H1 (cell line): ENCODE measurements at regions not wholly inside any gene's neighbourhood (a gene's known extent, or its start where the extent isn't known, plus 50 kb on each side); places are given as distances from the start of the nearest gene placed in this dataset.

Source experiments
- CTCF ChIA-PET: fragments of 300-600 bp; sonication (Branson Sonifier 250); formaldehyde crosslinking; loops from one replicate; lab custom pipeline; 2021; ENCODE audit not compliant: partially characterized antibody; lab: Charles Lee
- POLR2A ChIA-PET: fragments of 300-600 bp; sonication (Branson Sonifier 250); formaldehyde crosslinking; loops from one replicate; lab custom pipeline; 2021; ENCODE audit warnings: inconsistent platforms; ENCODE audit not compliant: partially characterized antibody; lab: Charles Lee
- DNase-seq, 2 experiments: peaks; one replicate each; pipeline versions ENCODE4 v3.0.0 to v3.0.0-alpha.2; 2010 to 2022; ENCODE audit warnings: low spot score in 2 of 2, low read depth in 1 of 2, mixed read lengths in 1 of 2
- FAIRE-seq: peaks from 2 replicates; lab custom pipeline; 2011; peaks lifted over from hg19 to GRCh38; lab: Jason Lieb, UNC
- H2AFZ ChIP-seq: 2 replicates; pipeline ENCODE4 v1.8.1; 2012; ENCODE audit warnings: low read length, inconsistent platforms
- H2AK5ac ChIP-seq: 2 replicates; pipeline ENCODE4 v1.6.1; 2013; ENCODE audit warnings: low read depth, low read length
- H2BK120ac ChIP-seq: replicated peaks from 2 replicates; pipeline ENCODE3; 2013; ENCODE audit warnings: low read depth, low read length, inconsistent platforms
- H2BK12ac ChIP-seq: 2 replicates; pipeline ENCODE4 v1.6.1; 2013; ENCODE audit warnings: low read depth, low read length
- H2BK15ac ChIP-seq: 2 replicates; pipeline ENCODE4 v1.6.1; 2013; ENCODE audit warnings: low read length
- H2BK20ac ChIP-seq: 2 replicates; pipeline ENCODE4 v1.6.1; 2013; ENCODE audit warnings: low read length
- H2BK5ac ChIP-seq: 2 replicates; pipeline ENCODE4 v1.6.1; 2013; ENCODE audit warnings: low read depth, low read length
- H3K14ac ChIP-seq: 2 replicates; pipeline ENCODE4 v1.6.1; 2013; ENCODE audit warnings: inconsistent platforms; ENCODE audit not compliant: insufficient read length
- H3K18ac ChIP-seq: 2 replicates; pipeline ENCODE4 v1.6.1; 2013; ENCODE audit warnings: low read length; ENCODE audit errors: extremely low read depth
- H3K23ac ChIP-seq: 2 replicates; pipeline ENCODE4 v1.6.1; 2013; ENCODE audit warnings: inconsistent platforms; ENCODE audit not compliant: insufficient read length
- H3K23me2 ChIP-seq: 2 replicates; pipeline ENCODE4 v1.6.1; 2013; ENCODE audit warnings: low read depth, low read length
- H3K27ac ChIP-seq: 2 replicates; pipeline ENCODE4 v1.6.1; 2011; ENCODE audit warnings: low read depth, low read length, inconsistent platforms
- H3K27me3 ChIP-seq, 4 experiments: replicated peaks in 1 of 4; 1 replicate in 1 of 4; 2 replicates in 3 of 4; pipeline versions ENCODE4 v1.6.1 to v1.8.1; 2011 to 2013; ENCODE audit warnings: low read length in 3 of 4, mild to moderate bottlenecking in 3 of 4, inconsistent platforms in 2 of 4, mixed read lengths in 2 of 4, moderate library complexity in 1 of 4; ENCODE audit not compliant: control insufficient read depth in 3 of 4, insufficient read depth in 3 of 4; ENCODE audit errors: extremely low read depth in 1 of 4
- H3K36me3 ChIP-seq, 4 experiments: 2 replicates each; pipeline versions ENCODE4 v1.6.1 to v1.8.1; 2011 to 2013; ENCODE audit warnings: mild to moderate bottlenecking in 4 of 4, low read length in 3 of 4, moderate library complexity in 2 of 4, control low read depth in 1 of 4, inconsistent platforms in 1 of 4; ENCODE audit not compliant: insufficient read depth in 4 of 4, control insufficient read depth in 2 of 4
- H3K4ac ChIP-seq: replicated peaks from 2 replicates; pipeline ENCODE3; 2013; ENCODE audit warnings: low read length, low read depth, mixed read lengths, inconsistent platforms; ENCODE audit not compliant: insufficient read length
- H3K4me1 ChIP-seq, 4 experiments: replicated peaks in 1 of 4; 1 replicate in 1 of 4; 2 replicates in 3 of 4; pipeline versions ENCODE4 v1.6.1 to v1.8.1; 2011 to 2013; ENCODE audit warnings: low read length in 3 of 4, inconsistent platforms in 2 of 4, mixed read lengths in 1 of 4; ENCODE audit not compliant: insufficient read depth in 4 of 4, control insufficient read depth in 3 of 4
- H3K4me2 ChIP-seq, 2 experiments: 2 replicates each; pipeline versions ENCODE4 v1.6.1 to v1.8.1; 2011 to 2013; ENCODE audit warnings: low read depth in 2 of 2, low read length in 2 of 2, control low read depth in 1 of 2, inconsistent platforms in 1 of 2, mild to moderate bottlenecking in 1 of 2; ENCODE audit not compliant: insufficient read depth in 1 of 2
- H3K4me3 ChIP-seq, 4 experiments: fragments of 200-600, 300-600 bp in 1 of 4; sonication (generic), shearing (Covaris generic), sonication (Bioruptor Twin) in 1 of 4; 2 replicates each; pipeline versions ENCODE4 v1.5.1 to v1.8.1; 2011 to 2016; ENCODE audit warnings: low read length in 4 of 4, low read depth in 3 of 4, control low read depth in 2 of 4, inconsistent platforms in 2 of 4, mild to moderate bottlenecking in 2 of 4, mixed read lengths in 1 of 4, moderate library complexity in 1 of 4; ENCODE audit not compliant: insufficient read depth in 2 of 4; ENCODE audit errors: extremely low read depth in 1 of 4
- H3K56ac ChIP-seq: replicated peaks from 2 replicates; pipeline ENCODE3; 2013; ENCODE audit warnings: low read depth, mild to moderate bottlenecking, mixed read lengths, low read length, inconsistent platforms; ENCODE audit not compliant: insufficient read length
- H3K79me1 ChIP-seq: 2 replicates; pipeline ENCODE4 v1.6.1; 2013; ENCODE audit warnings: low read depth, low read length, control low read depth
- H3K79me2 ChIP-seq, 2 experiments: 2 replicates each; pipeline versions ENCODE4 v1.6.1 to v1.8.1; 2012 to 2013; ENCODE audit warnings: low read length in 2 of 2, mild to moderate bottlenecking in 2 of 2, inconsistent platforms in 1 of 2; ENCODE audit not compliant: insufficient read depth in 2 of 2, control insufficient read depth in 1 of 2
- H3K9ac ChIP-seq, 4 experiments: replicated peaks in 1 of 4; 1 replicate in 1 of 4; 2 replicates in 3 of 4; pipeline versions ENCODE4 v1.6.1 to v1.8.1; 2011 to 2013; ENCODE audit warnings: low read depth in 3 of 4, low read length in 3 of 4, control low read depth in 2 of 4, mild to moderate bottlenecking in 2 of 4, moderate library complexity in 2 of 4, inconsistent platforms in 1 of 4; ENCODE audit errors: extremely low read depth in 1 of 4
- H3K9me3 ChIP-seq, 2 experiments: 2 replicates each; pipeline versions ENCODE4 v1.6.1 to v1.8.1; 2012 to 2013; ENCODE audit warnings: mild to moderate bottlenecking in 2 of 2, moderate library complexity in 2 of 2, control low read depth in 1 of 2, inconsistent platforms in 1 of 2, low read depth in 1 of 2, low read length in 1 of 2, mixed read lengths in 1 of 2; ENCODE audit not compliant: insufficient read depth in 2 of 2
- H4K20me1 ChIP-seq, 2 experiments: replicated peaks in 1 of 2; 2 replicates each; pipeline versions ENCODE3 to v1.8.1; 2011 to 2013; ENCODE audit warnings: inconsistent platforms in 2 of 2, low read length in 2 of 2, mild to moderate bottlenecking in 1 of 2; ENCODE audit not compliant: insufficient read depth in 2 of 2, control insufficient read depth in 1 of 2
- H4K5ac ChIP-seq: 2 replicates; pipeline ENCODE4 v1.6.1; 2013; ENCODE audit warnings: low read length, low read depth, mixed read lengths, inconsistent platforms; ENCODE audit not compliant: insufficient read length
- H4K8ac ChIP-seq: 2 replicates; pipeline ENCODE4 v1.8.0; 2013; ENCODE audit warnings: mild to moderate bottlenecking, moderate library complexity, low read length, inconsistent platforms; ENCODE audit not compliant: insufficient read depth; ENCODE audit errors: extremely low read depth
- H4K91ac ChIP-seq: replicated peaks from 2 replicates; pipeline ENCODE3; 2013; ENCODE audit warnings: low read length, mixed read lengths, inconsistent platforms; ENCODE audit not compliant: insufficient read length
- CREB1 ChIP-seq: IDR thresholded peaks from 2 replicates; pipeline ENCODE4 v1.6.1; 2012; ENCODE audit warnings: inconsistent platforms
- EZH2 ChIP-seq: fragments of 200-600 bp; sonication (generic); IDR thresholded peaks from 2 replicates; pipeline ENCODE4 v1.7.1; 2012; ENCODE audit warnings: low read depth, mild to moderate bottlenecking, moderate library complexity, low read length, inconsistent platforms; ENCODE audit not compliant: severe bottlenecking
- KDM4A ChIP-seq: IDR thresholded peaks from one replicate; pipeline ENCODE4 v1.7.1; 2012; ENCODE audit warnings: low read depth, mild to moderate bottlenecking, moderate library complexity, low read length, inconsistent platforms; ENCODE audit not compliant: severe bottlenecking
- SIX5 ChIP-seq: IDR thresholded peaks from 2 replicates; pipeline ENCODE4 v1.6.1; 2011; ENCODE audit warnings: mild to moderate bottlenecking, low read depth, low read length
- SUZ12 ChIP-seq: fragments of 200-600 bp; sonication (generic); IDR thresholded peaks from 2 replicates; pipeline ENCODE4 v1.6.1; 2012; ENCODE audit warnings: mild to moderate bottlenecking, inconsistent platforms, low read length, moderate library complexity, mixed read lengths
- TAF1 ChIP-seq: IDR thresholded peaks from 2 replicates; pipeline ENCODE4 v1.6.1; 2011; ENCODE audit warnings: mild to moderate bottlenecking, low read depth, low read length
- WGBS, 2 experiments: shearing (Covaris generic) in 1 of 2; methylation state at CpG; one replicate each; pipeline versions ENCODE4 v1.1.6 to v1.1.7; 2013 to 2015; ENCODE audit warnings: low lambda C conversion rate in 2 of 2, mixed read lengths in 2 of 2, inconsistent platforms in 1 of 2, low coverage in 1 of 2, missing lambda C conversion rate in 1 of 2; ENCODE audit not compliant: insufficient replicate concordance in 2 of 2, insufficient coverage in 1 of 2, insufficient read length in 1 of 2; ENCODE audit errors: extremely low coverage in 1 of 2, missing lambda C conversion rate in 1 of 2; 5-methylcytosine and 5-hydroxymethylcytosine counted together

GRCh38 chr6:116986819-116987218, 109.8 kb downstream of the RFX6 start:
- H2AFZ ChIP-seq, result no peak overlapping the region
- H3K18ac ChIP-seq, result no peak overlapping the region
- no peak for FAIRE-seq
- no peak overlapping the region for H4K5ac ChIP-seq
- H4K8ac ChIP-seq, result no peak overlapping the region
- no peaks in the 10 kb centered on the region for H3K27me3 ChIP-seq
- ChIA-PET CTCF (interaction anchor here (0.7 to 1.6 kb wide), 3 partner anchors 12 to 202 kb away, joined by 3 to 7 read pairs (median 7); no protein-coding TSS in a partner anchor), POLR2A (no interaction called here)
- no peaks in the 10 kb centered on the region for H3K4me1 ChIP-seq
- H3K4me2 ChIP-seq, result no peak overlapping the region
- no peak overlapping the region for H2BK20ac ChIP-seq
- no peak overlapping the region for H3K56ac ChIP-seq
- H3K36me3 ChIP-seq, result no peaks in the 10 kb centered on the region
- no peak overlapping the region for H3K23ac ChIP-seq
- H3K4me3 ChIP-seq, result no peak overlapping the region
- H3K27ac ChIP-seq, result no peak overlapping the region
- no peaks in the 10 kb centered on the region for H4K20me1 ChIP-seq
- no peak for DNase-seq
- no peaks in the 10 kb centered on the region for H3K79me2 ChIP-seq
- H3K23me2 ChIP-seq, result no peaks in the 10 kb centered on the region
- H2BK15ac ChIP-seq, result no peak overlapping the region
- TF ChIP-seq KDM4A, result no peak
- no peak for TF ChIP-seq TAF1
- TF ChIP-seq CREB1, result no peak
- TF ChIP-seq EZH2, result no peak
- TF ChIP-seq SIX5, result no peak
- no peak for TF ChIP-seq SUZ12
- TF ChIP-seq, all 59 proteins: peak for 0
- H3K79me1 ChIP-seq, result no peaks in the 10 kb centered on the region
- no peak overlapping the region for H4K91ac ChIP-seq
- no peak overlapping the region for H2BK120ac ChIP-seq
- no peak overlapping the region for H3K14ac ChIP-seq
- WGBS, 2 experiments, result 81% methylated on average over 2 of the region's 2 CpGs; no CpG with 5 or more reads in 1 of the 2 experiments
- H2BK12ac ChIP-seq, result no peak overlapping the region
- H2AK5ac ChIP-seq, result no peak overlapping the region
- H2BK5ac ChIP-seq, result no peak overlapping the region
- no peak overlapping the region for H3K4ac ChIP-seq
- H3K9ac ChIP-seq, result no peak overlapping the region
- H3K9me3 ChIP-seq, result peaks cover 0 to 10% of the 10 kb centered on the region in 2 experiments; a peak in 2 of 4 replicates
